Panc1 (cell line): ENCODE measurements at regions not wholly inside any gene's neighbourhood (a gene's known extent, or its start where the extent isn't known, plus 50 kb on each side); places are given as distances from the start of the nearest gene placed in this dataset.

Experiments used
- ATAC-seq: fragments of 200-7000 bp; cut with Tn5 transposase; 2 replicates; pipeline ENCODE4 v1.9.1; 2020; ENCODE audit warnings: mild to moderate bottlenecking, moderate library complexity
- BruUV-seq: library from RNA; stranded (reverse); fragments of 400-500 nt; replicated peaks from 2 replicates; lab custom pipeline; 2021; lab: Mats Ljungman, UMichigan
- CTCF ChIA-PET: fragments of 300-600 bp; sonication (Branson Sonifier 250); formaldehyde crosslinking; loops from one replicate; lab custom pipeline; 2022; ENCODE audit warnings: antibody characterized with exemption; lab: Charles Lee
- POLR2A ChIA-PET: fragments of 300-600 bp; sonication (Branson Sonifier 250); formaldehyde crosslinking; loops from one replicate; lab custom pipeline; 2022; ENCODE audit warnings: antibody characterized with exemption; lab: Charles Lee
- DNase-seq: peaks from one replicate; pipeline ENCODE4 v3.0.0-alpha.2; 2010; ENCODE audit warnings: low read depth, low spot score
- H3K27ac ChIP-seq: 2 replicates; pipeline ENCODE4 v1.5.1; 2011; ENCODE audit warnings: mild to moderate bottlenecking, low read length, inconsistent platforms
- H3K27me3 ChIP-seq: fragments of 200-500 bp; sonication (Bioruptor generic); 2 replicates; pipeline ENCODE4 v1.6.0; 2014; ENCODE audit warnings: low read length, inconsistent platforms; ENCODE audit not compliant: control insufficient read depth, insufficient read depth
- H3K36me3 ChIP-seq: fragments of 200-500 bp; sonication (Bioruptor generic); 2 replicates; pipeline ENCODE4 v1.5.1; 2014; ENCODE audit warnings: inconsistent platforms, mild to moderate bottlenecking, low read length, moderate library complexity; ENCODE audit not compliant: control insufficient read depth, insufficient read depth
- H3K4me1 ChIP-seq: 2 replicates; pipeline ENCODE4 v1.5.1; 2011; ENCODE audit warnings: inconsistent platforms, mild to moderate bottlenecking, low read length, moderate library complexity; ENCODE audit not compliant: control insufficient read depth, insufficient read depth
- H3K4me3 ChIP-seq, 2 experiments: 2 replicates each; pipeline ENCODE4 v1.5.1; 2011 to 2012; ENCODE audit warnings: low read depth in 2 of 2, low read length in 2 of 2, mild to moderate bottlenecking in 2 of 2, inconsistent platforms in 1 of 2, moderate library complexity in 1 of 2
- H3K9me3 ChIP-seq: fragments of 200-500 bp; sonication (Bioruptor generic); 2 replicates; pipeline ENCODE4 v1.5.1; 2014; ENCODE audit warnings: low read depth, mild to moderate bottlenecking, inconsistent platforms, low read length, moderate library complexity; ENCODE audit not compliant: control insufficient read depth, insufficient read depth
- CTCF ChIP-seq: fragments of 450-650 bp; IDR thresholded peaks from 2 replicates; pipeline ENCODE4 v1.5.1; 2017; ENCODE audit warnings: mild to moderate bottlenecking
- POLR2AphosphoS5 ChIP-seq: IDR thresholded peaks from 2 replicates; pipeline ENCODE4 v1.6.1; 2012; ENCODE audit warnings: mild to moderate bottlenecking, low read depth, low read length, moderate library complexity
- REST ChIP-seq, 2 experiments: IDR thresholded peaks; 2 replicates each; pipeline ENCODE4 v1.6.1; 2011 to 2012; ENCODE audit warnings: low read depth in 2 of 2, control low read depth in 1 of 2, low read length in 1 of 2, mild to moderate bottlenecking in 1 of 2, moderate library complexity in 1 of 2; ENCODE audit not compliant: insufficient read depth in 1 of 2
- SIN3A ChIP-seq: IDR thresholded peaks from 2 replicates; pipeline ENCODE4 v1.6.1; 2012; ENCODE audit warnings: low read depth, mild to moderate bottlenecking, low read length, moderate library complexity, borderline replicate concordance; ENCODE audit not compliant: insufficient read depth
- TCF7L2 ChIP-seq: IDR thresholded peaks from 2 replicates; pipeline ENCODE4 v1.6.1; 2011; ENCODE audit warnings: mild to moderate bottlenecking, low read depth, low read length, inconsistent platforms
- in situ Hi-C: cut with HindIII; loops from 2 replicates; pipeline ENCODE4 v1.10.0; 2016; ENCODE audit warnings: low sequenced_read_pairs, low pct_unique_long_range_greater_than_20kb
- intact Hi-C: fragments of 100-400 bp; cut with micrococcal nuclease; formaldehyde crosslinking; loops from one replicate; pipeline ENCODE4 v1.10.0; 2022; ENCODE audit not compliant: unreplicated experiment

- ATAC-seq (no peak), DNase-seq (no peak)
- in situ Hi-C loops = no loop called here
- Histone ChIP-seq H3K36me3 (no peaks in the 10 kb centered on the region), H3K4me3 (no peak overlapping the region), H3K4me1 (no peaks in the 10 kb centered on the region), H3K27me3 (no peaks in the 10 kb centered on the region), H3K9me3 (no peaks in the 10 kb centered on the region), H3K27ac (no peak overlapping the region)
- BruUV-seq = no TSS peak
- intact Hi-C loops = no loop called here
- TF ChIP-seq CTCF (no peak), POLR2AphosphoS5 (no peak), REST (IDR thresholded peaks at IDR 0.05; ENCODE audit: insufficient read depth in 1 of 2, low read depth in 2 of 2, low read length in 1 of 2) (no peak), TCF7L2 (no peak), SIN3A (no peak)
- CTCF ChIA-PET = no interaction called here
- POLR2A ChIA-PET = no interaction called here
These were observed 517.5 kb downstream of the MID1IP1 start for GRCh38 chrX:39318506-39319343.

- Histone ChIP-seq H3K9me3 (no peaks in the 10 kb centered on the region), H3K36me3 (no peaks in the 10 kb centered on the region), H3K27me3 (no peaks in the 10 kb centered on the region), H3K27ac (no peak overlapping the region), H3K4me3 (no peak overlapping the region), H3K4me1 (no peaks in the 10 kb centered on the region)
- intact Hi-C loops = no loop called here
- CTCF ChIA-PET = no interaction called here
- ATAC-seq (no peak), DNase-seq (no peak)
- TF ChIP-seq SIN3A (no peak), CTCF (no peak)
- in situ Hi-C loops = no loop called here
- BruUV-seq = no TSS peak
- POLR2A ChIA-PET = no interaction called here
These were observed 518.9 kb downstream of the MID1IP1 start for GRCh38 chrX:39320165-39320564.
